ENCODE measurements at regions not wholly inside any gene's neighbourhood (a gene's known extent, or its start where the extent isn't known, plus 50 kb on each side); places are given as distances from the start of the nearest gene placed in this dataset.

DNA sequence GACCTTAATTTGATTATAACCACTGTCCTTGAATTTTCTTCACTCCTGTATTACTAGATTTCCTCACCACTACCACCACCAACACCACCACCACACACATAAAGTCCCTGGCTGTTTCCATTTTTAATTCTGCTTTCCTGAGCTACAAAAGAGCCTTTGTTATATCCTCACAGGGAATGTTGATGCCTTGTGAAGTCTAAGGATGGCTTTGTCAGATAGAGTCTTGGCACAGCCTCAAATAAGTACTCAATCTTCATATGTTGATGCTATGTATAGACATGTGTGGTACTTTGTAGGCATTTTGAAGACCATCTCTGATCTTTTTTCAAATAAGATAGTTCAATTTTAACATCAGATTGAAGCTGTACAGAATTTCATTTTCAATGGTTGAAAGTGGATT is 1016.7 kb upstream of the LCORL start:
- Histone ChIP-seq H3K4me3 (replicated peaks in 1 of 3; ENCODE audit: insufficient read depth in 1 of 3, low read depth in 2 of 3, low read length in 3 of 3) (no peak overlapping the region), H3K4me1 (ENCODE audit: insufficient read depth, low read length) (no peaks in the 10 kb centered on the region), H3K36me3 (replicated peaks in 1 of 2; ENCODE audit: control insufficient read depth in 1 of 2, insufficient read depth in 2 of 2, low read length in 2 of 2) (no peaks in the 10 kb centered on the region), H3K27ac (ENCODE audit: extremely low read length, insufficient read depth, low read length) (no peak overlapping the region), H3K27me3 (ENCODE audit: control insufficient read depth in 1 of 2, insufficient read depth in 2 of 2, low read length in 2 of 2) (no peaks in the 10 kb centered on the region), H3K79me2 (ENCODE audit: insufficient read depth, low read length) (no peaks in the 10 kb centered on the region), H3K4me2 (ENCODE audit: low read depth, low read length) (no peak overlapping the region), H3K9ac (ENCODE audit: insufficient read depth, low read depth, low read length) (no peak overlapping the region), H4K20me1 (ENCODE audit: insufficient read depth, low read length) (no peaks in the 10 kb centered on the region), H2AFZ (ENCODE audit: low read length) (no peak overlapping the region), H3K9me3 (ENCODE audit: low read length) (peaks cover 89% of the 10 kb centered on the region)
- intact Hi-C loops (cut with micrococcal nuclease; ENCODE audit: unreplicated experiment): no loop called here
- CTCF ChIA-PET (ENCODE audit: low intra/inter-chr PET ratio, low total read pairs): no interaction called here
- no peak for DNase-seq (ENCODE audit: low spot score)
- in situ Hi-C loops (cut with HindIII; ENCODE audit: extremely low pct_ligation_motif_present, low pct_unique_long_range_greater_than_20kb): no loop called here
- ATAC-seq: no peak
- BruUV-seq (replicated peaks): no TSS peak
- FAIRE-seq: no peak
- POLR2A ChIA-PET: no interaction called here
- no peak for TF ChIP-seq ZNF431 (CRISPR knock-in tag; IDR thresholded peaks at IDR 0.05; ENCODE audit: borderline replicate concordance, low read depth)
- no peak for TF ChIP-seq ZNF235 (CRISPR knock-in tag; IDR thresholded peaks at IDR 0.05; ENCODE audit: borderline replicate concordance)
- TF ChIP-seq THYN1 (CRISPR knock-in tag; IDR thresholded peaks at IDR 0.05; ENCODE audit: borderline replicate concordance, low read depth): no peak
- no peak for TF ChIP-seq ZNF670 (CRISPR knock-in tag; IDR thresholded peaks at IDR 0.05; ENCODE audit: borderline replicate concordance)
- TF ChIP-seq, protein P1, sequence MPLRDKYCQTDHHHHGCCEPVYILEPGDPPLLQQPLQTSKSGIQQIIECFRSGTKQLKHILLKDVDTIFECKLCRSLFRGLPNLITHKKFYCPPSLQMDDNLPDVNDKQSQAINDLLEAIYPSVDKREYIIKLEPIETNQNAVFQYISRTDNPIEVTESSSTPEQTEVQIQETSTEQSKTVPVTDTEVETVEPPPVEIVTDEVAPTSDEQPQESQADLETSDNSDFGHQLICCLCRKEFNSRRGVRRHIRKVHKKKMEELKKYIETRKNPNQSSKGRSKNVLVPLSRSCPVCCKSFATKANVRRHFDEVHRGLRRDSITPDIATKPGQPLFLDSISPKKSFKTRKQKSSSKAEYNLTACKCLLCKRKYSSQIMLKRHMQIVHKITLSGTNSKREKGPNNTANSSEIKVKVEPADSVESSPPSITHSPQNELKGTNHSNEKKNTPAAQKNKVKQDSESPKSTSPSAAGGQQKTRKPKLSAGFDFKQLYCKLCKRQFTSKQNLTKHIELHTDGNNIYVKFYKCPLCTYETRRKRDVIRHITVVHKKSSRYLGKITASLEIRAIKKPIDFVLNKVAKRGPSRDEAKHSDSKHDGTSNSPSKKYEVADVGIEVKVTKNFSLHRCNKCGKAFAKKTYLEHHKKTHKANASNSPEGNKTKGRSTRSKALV (CRISPR knock-in tag; IDR thresholded peaks at IDR 0.05): no peak
- TF ChIP-seq ZNF772 (CRISPR knock-in tag; IDR thresholded peaks at IDR 0.05): no peak
- TF ChIP-seq ZNF879 (CRISPR knock-in tag; IDR thresholded peaks at IDR 0.05): no peak
- no peak for TF ChIP-seq ZNF432 (CRISPR knock-in tag; IDR thresholded peaks at IDR 0.05; ENCODE audit: borderline replicate concordance)
- no peak for TF ChIP-seq TCF12 (IDR thresholded peaks at IDR 0.05)
- TF ChIP-seq TCF12 (CRISPR knock-in tag; IDR thresholded peaks at IDR 0.05): no peak
- TF ChIP-seq TBX3 (IDR thresholded peaks at IDR 0.05; ENCODE audit: borderline replicate concordance): no peak
- TF ChIP-seq NCOA5 (CRISPR knock-in tag; IDR thresholded peaks at IDR 0.05): no peak
- no peak for TF ChIP-seq ZNF782 (CRISPR knock-in tag; IDR thresholded peaks at IDR 0.05; ENCODE audit: borderline replicate concordance)
- TF ChIP-seq ZNF292 (CRISPR knock-in tag; IDR thresholded peaks at IDR 0.05; ENCODE audit: borderline replicate concordance, low read depth): no peak
- TF ChIP-seq NR2C2 (CRISPR knock-in tag; IDR thresholded peaks at IDR 0.05; ENCODE audit: borderline replicate concordance): no peak
- TF ChIP-seq, protein P2, sequence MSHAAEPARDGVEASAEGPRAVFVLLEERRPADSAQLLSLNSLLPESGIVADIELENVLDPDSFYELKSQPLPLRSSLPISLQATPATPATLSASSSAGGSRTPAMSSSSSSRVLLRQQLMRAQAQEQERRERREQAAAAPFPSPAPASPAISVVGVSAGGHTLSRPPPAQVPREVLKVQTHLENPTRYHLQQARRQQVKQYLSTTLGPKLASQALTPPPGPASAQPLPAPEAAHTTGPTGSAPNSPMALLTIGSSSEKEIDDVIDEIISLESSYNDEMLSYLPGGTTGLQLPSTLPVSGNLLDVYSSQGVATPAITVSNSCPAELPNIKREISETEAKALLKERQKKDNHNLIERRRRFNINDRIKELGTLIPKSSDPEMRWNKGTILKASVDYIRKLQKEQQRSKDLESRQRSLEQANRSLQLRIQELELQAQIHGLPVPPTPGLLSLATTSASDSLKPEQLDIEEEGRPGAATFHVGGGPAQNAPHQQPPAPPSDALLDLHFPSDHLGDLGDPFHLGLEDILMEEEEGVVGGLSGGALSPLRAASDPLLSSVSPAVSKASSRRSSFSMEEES (CRISPR knock-in tag; IDR thresholded peaks at IDR 0.05): no peak

Measured in HepG2 (cell line).